ENCODE measurements at regions not wholly inside any gene's neighbourhood (a gene's known extent, or its start where the extent isn't known, plus 50 kb on each side); places are given as distances from the start of the nearest gene placed in this dataset.

DNA sequence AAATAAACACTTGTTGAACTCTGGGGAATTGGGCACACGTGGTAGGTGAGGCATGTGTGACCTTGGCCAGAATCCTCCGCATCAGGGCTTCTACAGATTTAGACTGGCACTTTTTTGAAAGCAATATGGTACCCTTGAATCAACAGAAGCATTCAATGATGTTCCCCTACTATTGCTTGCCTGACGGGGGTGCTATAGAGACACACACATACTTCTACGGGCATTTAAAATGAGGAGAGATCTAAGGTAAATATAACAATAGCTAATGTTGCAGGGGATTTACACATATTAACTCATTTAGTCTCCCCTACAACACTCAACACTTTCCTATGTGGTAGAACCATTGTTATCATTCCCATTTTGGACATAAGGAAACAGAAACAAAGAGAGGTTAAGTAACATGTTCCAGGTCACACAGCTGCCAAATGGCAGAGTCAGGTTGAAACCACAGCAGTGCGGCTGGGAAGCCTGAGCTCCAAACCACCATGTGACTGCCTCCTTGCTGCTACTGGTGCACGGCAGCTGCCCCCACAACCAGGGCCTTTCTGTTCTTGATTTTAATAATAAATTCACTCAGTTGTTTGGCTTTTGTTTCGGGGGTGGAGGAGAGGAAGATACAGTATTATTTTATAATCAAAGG, 147.4 kb downstream of the ZNF281 start:
- H3K4me1 Mint-ChIP-seq = no peaks in the 10 kb centered on the region
- Histone ChIP-seq H2BK5ac (ENCODE audit: insufficient read length, low read length) (no peak overlapping the region), H2BK15ac (ENCODE audit: low read depth, low read length) (no peak overlapping the region), H2BK20ac (ENCODE audit: low read depth, low read length, poor library complexity, severe bottlenecking) (no peak overlapping the region), H3K9ac (ENCODE audit: extremely low read depth, insufficient read length, low read length) (no peak overlapping the region), H4K91ac (ENCODE audit: insufficient read length, low read depth, low read length) (no peak overlapping the region), H3K18ac (ENCODE audit: insufficient read length, low read depth, low read length) (no peak overlapping the region), H3K4me1 (ENCODE audit: insufficient read depth, low read length) (no peaks in the 10 kb centered on the region), H4K5ac (ENCODE audit: insufficient read length, low read depth, low read length) (no peak overlapping the region), H3K14ac (ENCODE audit: insufficient read depth, low read length) (no peak overlapping the region), H3T11ph (ENCODE audit: low read length) (no peak overlapping the region), H3K23ac (ENCODE audit: insufficient read length, low read depth, low read length) (no peak overlapping the region), H2BK120ac (ENCODE audit: low read depth, low read length, poor library complexity, severe bottlenecking) (no peak overlapping the region), H2AK5ac (ENCODE audit: insufficient read length, low read length) (no peak overlapping the region), H3K27ac (ENCODE audit: insufficient read length, low read depth, low read length) (no peak overlapping the region), H3K4me2 (ENCODE audit: insufficient read depth, insufficient read length, low read length) (no peak overlapping the region), H3K9me3 (ENCODE audit: control insufficient read depth, low read depth, low read length) (no peaks in the 10 kb centered on the region), H4K8ac (replicated peaks; ENCODE audit: insufficient read length, low read depth, low read length) (no peak overlapping the region), H3K56ac (ENCODE audit: insufficient read length, low read depth, low read length) (no peak overlapping the region), H3K79me2 (ENCODE audit: insufficient read depth, low read length) (no peaks in the 10 kb centered on the region), H2BK12ac (ENCODE audit: insufficient read length, low read depth, low read length) (no peak overlapping the region), H3K79me1 (ENCODE audit: insufficient read depth, low read depth, low read length, poor library complexity, severe bottlenecking) (no peaks in the 10 kb centered on the region), H2AFZ (ENCODE audit: low read length) (no peak overlapping the region), H3K27me3 (ENCODE audit: insufficient read depth, low read length) (no peaks in the 10 kb centered on the region), H3K23me2 (ENCODE audit: insufficient read length, low read depth, low read length, poor library complexity, severe bottlenecking) (no peaks in the 10 kb centered on the region), H4K20me1 (ENCODE audit: control insufficient read depth, insufficient read depth, insufficient read length) (no peaks in the 10 kb centered on the region), H3K4ac (ENCODE audit: low read depth, low read length) (no peak overlapping the region)
- no CpG with 5 or more reads among the region's 7 CpGs for WGBS (ENCODE audit: extremely low coverage, insufficient read length, low lambda C conversion rate)
- H3K9me3 Mint-ChIP-seq = no peaks in the 10 kb centered on the region
- no peaks in the 10 kb centered on the region for H3K27me3 Mint-ChIP-seq (ENCODE audit: low read depth)
- no peak overlapping the region for H3K27ac Mint-ChIP-seq
- no peak overlapping the region for H3K4me3 Mint-ChIP-seq
- H3K36me3 Mint-ChIP-seq (ENCODE audit: insufficient read depth in 1 of 3, low read depth in 3 of 3) = no peaks in the 10 kb centered on the region
- TF ChIP-seq, protein P1, sequence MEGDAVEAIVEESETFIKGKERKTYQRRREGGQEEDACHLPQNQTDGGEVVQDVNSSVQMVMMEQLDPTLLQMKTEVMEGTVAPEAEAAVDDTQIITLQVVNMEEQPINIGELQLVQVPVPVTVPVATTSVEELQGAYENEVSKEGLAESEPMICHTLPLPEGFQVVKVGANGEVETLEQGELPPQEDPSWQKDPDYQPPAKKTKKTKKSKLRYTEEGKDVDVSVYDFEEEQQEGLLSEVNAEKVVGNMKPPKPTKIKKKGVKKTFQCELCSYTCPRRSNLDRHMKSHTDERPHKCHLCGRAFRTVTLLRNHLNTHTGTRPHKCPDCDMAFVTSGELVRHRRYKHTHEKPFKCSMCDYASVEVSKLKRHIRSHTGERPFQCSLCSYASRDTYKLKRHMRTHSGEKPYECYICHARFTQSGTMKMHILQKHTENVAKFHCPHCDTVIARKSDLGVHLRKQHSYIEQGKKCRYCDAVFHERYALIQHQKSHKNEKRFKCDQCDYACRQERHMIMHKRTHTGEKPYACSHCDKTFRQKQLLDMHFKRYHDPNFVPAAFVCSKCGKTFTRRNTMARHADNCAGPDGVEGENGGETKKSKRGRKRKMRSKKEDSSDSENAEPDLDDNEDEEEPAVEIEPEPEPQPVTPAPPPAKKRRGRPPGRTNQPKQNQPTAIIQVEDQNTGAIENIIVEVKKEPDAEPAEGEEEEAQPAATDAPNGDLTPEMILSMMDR (conservative IDR thresholded peaks at IDR 0.05) = peak; percentile 60
- no peak for DNase-seq

Data from H9 (cell line).